ENCODE measurements at regions not wholly inside any gene's neighbourhood (a gene's known extent, or its start where the extent isn't known, plus 50 kb on each side); places are given as distances from the start of the nearest gene placed in this dataset.

- intact Hi-C loops (cut with DNase I): no loop called here
- TF ChIP-seq POLR2A (IDR thresholded peaks at IDR 0.05) (no peak), EP300 (IDR thresholded peaks at IDR 0.05) (no peak), POLR2AphosphoS5 (IDR thresholded peaks at IDR 0.05) (no peak), CTCF (IDR thresholded peaks at IDR 0.05) (no peak)
- no peak for DNase-seq
- Histone ChIP-seq H3K4me1 (no peaks in the 10 kb centered on the region), H3K27ac (no peak overlapping the region), H3K36me3 (no peaks in the 10 kb centered on the region), H3K4me3 (no peak overlapping the region), H3K27me3 (no peaks in the 10 kb centered on the region), H3K9me3 (no peaks in the 10 kb centered on the region)
- WGBS, 2 donors: 45 to 69% methylated on average over 7 of the region's 7 CpGs
Observed at GRCh38 chr2:17122887-17123501, 395.2 kb downstream of the RAD51AP2 start.

DNA sequence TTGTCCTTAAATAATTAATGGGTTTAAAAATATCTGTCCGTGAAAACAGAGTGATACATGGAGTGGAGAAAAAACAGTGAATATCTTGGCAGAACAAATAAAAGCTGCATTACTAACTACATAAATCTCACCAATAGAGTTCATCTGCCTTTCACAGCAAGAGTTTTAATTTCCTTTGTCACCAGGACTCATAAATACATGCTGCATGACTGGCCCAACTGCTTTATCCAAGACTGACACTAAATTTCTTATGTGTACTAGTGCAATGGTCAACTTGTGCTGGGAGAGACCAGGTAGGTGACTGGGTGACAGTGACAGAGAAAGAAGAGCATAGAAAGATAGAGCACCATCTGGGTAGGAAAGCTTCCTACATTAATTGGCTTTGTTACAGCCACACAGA is 402.8 kb downstream of the RAD51AP2 start:
- WGBS, 2 donors: 72 to 79% methylated on average over 1 of the region's 1 CpG
- Histone ChIP-seq H3K9me3 (no peaks in the 10 kb centered on the region), H3K27me3 (no peaks in the 10 kb centered on the region), H3K27ac (no peak overlapping the region), H3K4me1 (no peaks in the 10 kb centered on the region), H3K4me3 (no peak overlapping the region), H3K36me3 (no peaks in the 10 kb centered on the region)
- no peak for TF ChIP-seq CTCF (IDR thresholded peaks at IDR 0.05)
- DNase-seq: no peak
- intact Hi-C loops (cut with DNase I): no loop called here

GRCh38 chr2:17115042-17115441 is 403.2 kb downstream of the RAD51AP2 start:
- TF ChIP-seq POLR2A (IDR thresholded peaks at IDR 0.05) (no peak), EP300 (IDR thresholded peaks at IDR 0.05) (no peak), CTCF (IDR thresholded peaks at IDR 0.05) (no peak), POLR2AphosphoS5 (IDR thresholded peaks at IDR 0.05) (no peak)
- Histone ChIP-seq H3K9me3 (no peaks in the 10 kb centered on the region), H3K36me3 (no peaks in the 10 kb centered on the region), H3K4me1 (no peaks in the 10 kb centered on the region), H3K4me3 (no peak overlapping the region), H3K27me3 (no peaks in the 10 kb centered on the region), H3K27ac (no peak overlapping the region)
- 46 to 71% methylated on average over 2 of the region's 2 CpGs for WGBS, 2 donors
- intact Hi-C loops (cut with DNase I): no loop called here
- no peak for DNase-seq

GRCh38 chr2:17107871-17108270 is 410.4 kb downstream of the RAD51AP2 start:
- H3K4me3 ChIP-seq: no peak overlapping the region
- H3K27me3 ChIP-seq: no peaks in the 10 kb centered on the region
- TF ChIP-seq POLR2AphosphoS5 (IDR thresholded peaks at IDR 0.05) (no peak), EP300 (IDR thresholded peaks at IDR 0.05) (no peak), CTCF (IDR thresholded peaks at IDR 0.05) (no peak), POLR2A (IDR thresholded peaks at IDR 0.05) (no peak)
- no peak for DNase-seq
- no peak overlapping the region for H3K27ac ChIP-seq
- H3K4me1 ChIP-seq: no peaks in the 10 kb centered on the region
- H3K9me3 ChIP-seq: no peaks in the 10 kb centered on the region
- intact Hi-C loops (cut with DNase I): no loop called here
- 39 to 54% methylated on average over 2 of the region's 2 CpGs for WGBS, 2 donors
- no peaks in the 10 kb centered on the region for H3K36me3 ChIP-seq

DNA sequence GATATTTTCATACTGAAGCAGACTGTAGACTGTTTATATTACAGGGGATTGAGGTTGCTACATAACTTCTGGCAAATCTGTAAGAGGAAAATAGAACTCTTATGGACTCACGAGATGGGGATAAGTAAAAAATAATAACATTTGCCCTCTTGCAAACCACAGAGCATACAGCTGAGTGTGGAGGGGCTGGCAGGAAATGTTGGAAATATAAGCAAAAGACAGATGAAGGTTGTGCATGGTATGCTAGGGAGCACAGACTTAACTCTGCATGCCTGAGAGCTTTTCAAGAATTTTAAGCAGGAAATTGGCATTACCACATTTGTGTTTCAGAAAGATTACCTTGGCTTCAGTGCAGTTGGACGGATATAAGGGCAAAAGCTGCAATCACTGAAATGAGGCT is 411.1 kb downstream of the RAD51AP2 start:
- no peak for TF ChIP-seq POLR2AphosphoS5 (IDR thresholded peaks at IDR 0.05)
- no peak for TF ChIP-seq CTCF (IDR thresholded peaks at IDR 0.05)
- TF ChIP-seq EP300 (IDR thresholded peaks at IDR 0.05): no peak
- TF ChIP-seq POLR2A (IDR thresholded peaks at IDR 0.05): no peak
- DNase-seq: no peak
- H3K4me3 ChIP-seq: no peak overlapping the region
- H3K36me3 ChIP-seq: no peaks in the 10 kb centered on the region
- no peaks in the 10 kb centered on the region for H3K27me3 ChIP-seq
- no peak overlapping the region for H3K27ac ChIP-seq
- WGBS, 2 donors: 35 to 57% methylated on average over 2 of the region's 2 CpGs
- intact Hi-C loops (cut with DNase I): no loop called here
- H3K4me1 ChIP-seq: no peaks in the 10 kb centered on the region
- no peaks in the 10 kb centered on the region for H3K9me3 ChIP-seq

All from sigmoid colon (tissue), 6 donors.